Neural crest cell (in vitro differentiated cells): ENCODE measurements at regions not wholly inside any gene's neighbourhood (a gene's known extent, or its start where the extent isn't known, plus 50 kb on each side); places are given as distances from the start of the nearest gene placed in this dataset.
"Not testable (repeated sequence)": the region's sequence is repeated elsewhere in the genome, so short reads cannot be mapped to it uniquely, and the experiment has no call there.

ENCODE experiments used
- DNase-seq: peaks from one replicate; pipeline ENCODE4 v3.0.0; 2021; ENCODE audit warnings: low read depth, mixed read lengths, low spot score
- H3K27ac Mint-ChIP-seq: one replicate; pipeline ENCODE4 v1.8.0; 2021; ENCODE audit warnings: mild to moderate bottlenecking, mixed read lengths; ENCODE audit not compliant: unreplicated experiment
- H3K27me3 Mint-ChIP-seq: 2 replicates; pipeline ENCODE4 v1.8.0; 2021; ENCODE audit warnings: low read depth, mild to moderate bottlenecking, mixed read lengths
- H3K36me3 Mint-ChIP-seq: 2 replicates; pipeline ENCODE4 v1.8.0; 2021; ENCODE audit warnings: low read depth, mild to moderate bottlenecking, mixed read lengths
- H3K4me1 Mint-ChIP-seq: 2 replicates; pipeline ENCODE4 v1.8.0; 2021; ENCODE audit warnings: mixed read lengths
- H3K4me3 Mint-ChIP-seq: one replicate; pipeline ENCODE4 v1.8.0; 2021; ENCODE audit warnings: mild to moderate bottlenecking, mixed read lengths
- H3K9me3 Mint-ChIP-seq: 2 replicates; pipeline ENCODE4 v1.8.0; 2021; ENCODE audit warnings: mixed read lengths
- CTCF ChIP-seq: fragments of 200-600 bp; sonication (generic); conservative IDR thresholded peaks from 2 replicates; pipeline ENCODE4 v1.5.0; 2021; ENCODE audit warnings: antibody characterized with exemption, mild to moderate bottlenecking

GRCh38 chr9:90204128-90204831, 438.3 kb downstream of the DIRAS2 start:
- Mint-ChIP-seq H3K4me3 (no peak overlapping the region), H3K36me3 (peaks cover 3% of the 10 kb centered on the region), H3K27ac (no peak overlapping the region), H3K9me3 (peaks cover 5% of the 10 kb centered on the region), H3K4me1 (peaks cover 26% of the 10 kb centered on the region), H3K27me3 (no peaks in the 10 kb centered on the region)
- DNase-seq, result no peak
- no peak for TF ChIP-seq CTCF

GRCh38 chr9:90213045-90213444, 429.6 kb downstream of the DIRAS2 start:
- not testable (repeated sequence) for H3K36me3 Mint-ChIP-seq, H3K9me3 Mint-ChIP-seq, DNase-seq, H3K4me3 Mint-ChIP-seq, H3K27ac Mint-ChIP-seq, H3K4me1 Mint-ChIP-seq, H3K27me3 Mint-ChIP-seq

- DNase-seq, result no peak
- Mint-ChIP-seq H3K9me3 (peaks cover 6% of the 10 kb centered on the region), H3K4me1 (peaks cover 10% of the 10 kb centered on the region), H3K27me3 (peaks cover 21% of the 10 kb centered on the region), H3K36me3 (peaks cover 10% of the 10 kb centered on the region), H3K27ac (no peak overlapping the region), H3K4me3 (peak overlapping the region; percentile 40)
- TF ChIP-seq CTCF, result peak; percentile 58
Measured at GRCh38 chr9:90219548-90220118, 423.0 kb downstream of the DIRAS2 start.

- DNase-seq, H3K36me3 Mint-ChIP-seq, H3K9me3 Mint-ChIP-seq, H3K4me3 Mint-ChIP-seq, H3K27ac Mint-ChIP-seq: not testable (repeated sequence)
- Mint-ChIP-seq H3K27me3 (peaks cover 21% of the 10 kb centered on the region), H3K4me1 (peaks cover 17% of the 10 kb centered on the region)
Measured at GRCh38 chr9:90221899-90222298, 420.7 kb downstream of the DIRAS2 start.

GRCh38 chr9:90226839-90227338, 415.7 kb downstream of the DIRAS2 start:
- TF ChIP-seq CTCF, result peak; percentile 90
- H3K9me3 Mint-ChIP-seq, H3K36me3 Mint-ChIP-seq, H3K4me3 Mint-ChIP-seq, H3K27me3 Mint-ChIP-seq: not testable (repeated sequence)
- DNase-seq, result peak; percentile 54
- Mint-ChIP-seq H3K4me1 (peaks cover 13% of the 10 kb centered on the region), H3K27ac (peak overlapping the region; percentile 20)

GRCh38 chr9:90233081-90233480, 409.5 kb downstream of the DIRAS2 start:
- H3K27ac Mint-ChIP-seq, H3K36me3 Mint-ChIP-seq, DNase-seq, H3K27me3 Mint-ChIP-seq, H3K4me1 Mint-ChIP-seq, H3K4me3 Mint-ChIP-seq, H3K9me3 Mint-ChIP-seq: not testable (repeated sequence)

- H3K4me3 Mint-ChIP-seq, result no peak overlapping the region
- no peak overlapping the region for H3K27ac Mint-ChIP-seq
- H3K27me3 Mint-ChIP-seq, result no peaks in the 10 kb centered on the region
- H3K36me3 Mint-ChIP-seq, result no peaks in the 10 kb centered on the region
- no peak for DNase-seq
- no peak for TF ChIP-seq CTCF
- H3K9me3 Mint-ChIP-seq, result no peaks in the 10 kb centered on the region
- no peaks in the 10 kb centered on the region for H3K4me1 Mint-ChIP-seq
Measured at GRCh38 chr9:90240541-90240940, 402.1 kb downstream of the DIRAS2 start.
